Stimulated activated CD4-positive, alpha-beta T cell treated with anti-CD3 and anti-CD28 coated beads, TNF-alpha, amount 100 ng/mL, for 4 hours (primary cell): ENCODE measurements at regions not wholly inside any gene's neighbourhood (a gene's known extent, or its start where the extent isn't known, plus 50 kb on each side); places are given as distances from the start of the nearest gene placed in this dataset.
"Not testable (repeated sequence)": the region's sequence is repeated elsewhere in the genome, so short reads cannot be mapped to it uniquely, and the experiment has no call there.

Experiments used
- DNase-seq, 3 experiments: peaks; one replicate each; pipeline ENCODE4 v3.0.0-alpha.2; 2020; ENCODE audit warnings: low read depth in 3 of 3

GRCh38 chr1:161454865-161455707 lies 50.2 kb upstream of the FCGR2A start:
- not testable (repeated sequence) for DNase-seq

GRCh38 chr1:161453950-161454864 lies 51.0 kb upstream of the FCGR2A start:
- DNase-seq: not testable (repeated sequence)

GRCh38 chr1:161451698-161452348 lies 53.4 kb upstream of the FCGR2A start:
- DNase-seq: not testable (repeated sequence)

- DNase-seq: not testable (repeated sequence)
These were observed 57.4 kb upstream of the FCGR2A start for GRCh38 chr1:161447760-161448332.

- DNase-seq: not testable (repeated sequence)
These were observed 58.1 kb upstream of the FCGR2A start for GRCh38 chr1:161447040-161447759.

- not testable (repeated sequence) for DNase-seq
These were observed 60.5 kb upstream of the FCGR2A start for GRCh38 chr1:161444725-161445124.

GRCh38 chr1:161444255-161444654 lies 61.0 kb upstream of the FCGR2A start:
- DNase-seq: not testable (repeated sequence)

- peak in 2 of 3 experiments; percentile 25 to 54 for DNase-seq
These were observed 64.9 kb upstream of the FCGR2A start for GRCh38 chr1:161440312-161440894.

- DNase-seq: no peak
These were observed 65.7 kb upstream of the FCGR2A start for GRCh38 chr1:161439280-161440232.

GRCh38 chr1:161433191-161433590 lies 65.5 kb upstream of the CFAP126 start:
- DNase-seq: not testable (repeated sequence)

GRCh38 chr1:161432091-161432490 lies 64.4 kb upstream of the CFAP126 start:
- DNase-seq: no peak

- peak in 1 of 3 experiments; percentile 38 for DNase-seq
These were observed 60.2 kb upstream of the CFAP126 start for GRCh38 chr1:161427733-161428516.

GRCh38 chr1:161422914-161423313 lies 55.2 kb upstream of the CFAP126 start:
- not testable (repeated sequence) for DNase-seq

- no peak for DNase-seq
These were observed 53.8 kb upstream of the CFAP126 start for GRCh38 chr1:161421456-161421855.

- DNase-seq: no peak
These were observed 53.2 kb upstream of the CFAP126 start for GRCh38 chr1:161420763-161421455.

- DNase-seq: not testable (repeated sequence)
These were observed 49.9 kb upstream of the CFAP126 start for GRCh38 chr1:161417536-161417935.
